GM12801 (cell line): ENCODE measurements at regions not wholly inside any gene's neighbourhood (a gene's known extent, or its start where the extent isn't known, plus 50 kb on each side); places are given as distances from the start of the nearest gene placed in this dataset.

Experiments
- TF ChIP-seq, protein P1 (sequence below): IDR thresholded peaks from one replicate; pipeline ENCODE4 v1.5.1; 2011; ENCODE audit warnings: control low read depth; ENCODE audit not compliant: insufficient read length; ENCODE audit errors: extremely low read depth

- TF ChIP-seq, protein P1, sequence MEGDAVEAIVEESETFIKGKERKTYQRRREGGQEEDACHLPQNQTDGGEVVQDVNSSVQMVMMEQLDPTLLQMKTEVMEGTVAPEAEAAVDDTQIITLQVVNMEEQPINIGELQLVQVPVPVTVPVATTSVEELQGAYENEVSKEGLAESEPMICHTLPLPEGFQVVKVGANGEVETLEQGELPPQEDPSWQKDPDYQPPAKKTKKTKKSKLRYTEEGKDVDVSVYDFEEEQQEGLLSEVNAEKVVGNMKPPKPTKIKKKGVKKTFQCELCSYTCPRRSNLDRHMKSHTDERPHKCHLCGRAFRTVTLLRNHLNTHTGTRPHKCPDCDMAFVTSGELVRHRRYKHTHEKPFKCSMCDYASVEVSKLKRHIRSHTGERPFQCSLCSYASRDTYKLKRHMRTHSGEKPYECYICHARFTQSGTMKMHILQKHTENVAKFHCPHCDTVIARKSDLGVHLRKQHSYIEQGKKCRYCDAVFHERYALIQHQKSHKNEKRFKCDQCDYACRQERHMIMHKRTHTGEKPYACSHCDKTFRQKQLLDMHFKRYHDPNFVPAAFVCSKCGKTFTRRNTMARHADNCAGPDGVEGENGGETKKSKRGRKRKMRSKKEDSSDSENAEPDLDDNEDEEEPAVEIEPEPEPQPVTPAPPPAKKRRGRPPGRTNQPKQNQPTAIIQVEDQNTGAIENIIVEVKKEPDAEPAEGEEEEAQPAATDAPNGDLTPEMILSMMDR = no peak
Measured at GRCh38 chr12:13841358-13841757, 140.0 kb downstream of the GRIN2B start.

GRCh38 chr12:13839365-13840336, 141.8 kb downstream of the GRIN2B start:
- TF ChIP-seq, protein P1 = no peak

DNA sequence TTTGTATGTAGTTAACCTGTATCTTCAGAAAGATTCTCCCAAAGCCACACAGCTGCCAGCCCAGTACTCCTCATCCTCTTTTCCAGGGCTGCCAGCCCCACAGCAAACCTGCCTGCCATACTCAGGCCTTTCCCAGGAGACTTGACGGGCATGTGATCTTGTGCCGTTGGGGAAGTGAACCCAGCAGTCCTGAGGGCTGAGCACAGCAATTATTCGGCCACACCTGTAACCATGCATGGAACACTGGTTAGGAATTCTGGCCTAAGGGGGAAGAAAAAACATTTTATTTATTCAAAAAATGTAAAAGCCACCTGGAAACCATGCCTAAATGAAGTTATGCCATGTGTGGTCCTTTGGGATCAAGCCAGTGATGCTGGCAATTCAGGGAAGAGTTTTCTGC, 145.3 kb downstream of the GRIN2B start:
- TF ChIP-seq, protein P1 = no peak

DNA sequence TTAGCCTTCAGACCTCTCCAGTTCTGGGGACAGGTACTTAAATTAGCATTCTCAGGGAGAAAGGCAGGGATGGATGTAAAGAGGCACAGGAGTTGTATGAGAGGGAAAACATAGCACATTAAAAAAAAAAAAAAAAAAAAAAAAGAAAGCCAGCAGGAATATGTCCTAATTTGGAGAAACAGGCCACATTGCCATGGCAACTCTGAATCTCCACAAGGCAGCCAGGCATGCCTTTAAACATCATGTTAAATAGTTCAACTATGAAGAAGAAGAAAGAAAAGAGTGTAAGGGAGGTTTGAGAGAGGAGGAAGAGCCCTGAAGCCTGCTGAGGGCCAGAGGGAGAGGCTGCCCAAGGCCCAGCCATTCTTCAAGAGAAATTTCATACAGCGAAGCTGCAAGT, 145.8 kb downstream of the GRIN2B start:
- TF ChIP-seq, protein P1 = no peak

GRCh38 chr12:13834241-13834640, 147.2 kb downstream of the GRIN2B start:
- TF ChIP-seq, protein P1 = no peak

- TF ChIP-seq, protein P1 = no peak
Measured at GRCh38 chr12:13817131-13817530, 164.3 kb downstream of the GRIN2B start.

GRCh38 chr12:13816394-13816793, 165.0 kb downstream of the GRIN2B start:
- TF ChIP-seq, protein P1 = no peak
